ENCODE measurements at regions not wholly inside any gene's neighbourhood (a gene's known extent, or its start where the extent isn't known, plus 50 kb on each side); places are given as distances from the start of the nearest gene placed in this dataset.

- TF ChIP-seq POLR2A (IDR thresholded peaks at IDR 0.05; ENCODE audit: low read depth, low read length) = no peak
- TF ChIP-seq POLR2AphosphoS5 (IDR thresholded peaks at IDR 0.05; ENCODE audit: low read depth, low read length) = no peak
Measured at GRCh38 chr2:138115666-138116065, 151.4 kb downstream of the HNMT start.

All from GM12892 (cell line).